ENCODE measurements at regions not wholly inside any gene's neighbourhood (a gene's known extent, or its start where the extent isn't known, plus 50 kb on each side); places are given as distances from the start of the nearest gene placed in this dataset.

GRCh38 chr5:10921160-10921559, 160.1 kb upstream of the DAP start:
- in situ Hi-C loops (cut with HindIII; ENCODE audit: low pct_unique_long_range_greater_than_20kb, low sequenced_read_pairs), result no loop called here

GRCh38 chr5:10920400-10920799, 159.4 kb upstream of the DAP start:
- in situ Hi-C loops (cut with HindIII; ENCODE audit: low pct_unique_long_range_greater_than_20kb, low sequenced_read_pairs), result no loop called here
- DNase-seq (ENCODE audit: low read depth, low spot score), result no peak

More at GRCh38 chr5:10921160-10921559, 160.1 kb upstream of the DAP start:
- DNase-seq (ENCODE audit: low read depth, low spot score), result no peak

GRCh38 chr5:10914741-10915480, 153.9 kb upstream of the DAP start:
- no peak for DNase-seq (ENCODE audit: low read depth, low spot score)

GRCh38 chr5:10913841-10914240, 152.8 kb upstream of the DAP start:
- no peak for DNase-seq (ENCODE audit: low read depth, low spot score)
- in situ Hi-C loops (cut with HindIII; ENCODE audit: low pct_unique_long_range_greater_than_20kb, low sequenced_read_pairs), result no loop called here

More at GRCh38 chr5:10914741-10915480, 153.9 kb upstream of the DAP start:
- in situ Hi-C loops (cut with HindIII; ENCODE audit: low pct_unique_long_range_greater_than_20kb, low sequenced_read_pairs), result no loop called here

GRCh38 chr5:10913181-10913810, 152.3 kb upstream of the DAP start:
- in situ Hi-C loops (cut with HindIII; ENCODE audit: low pct_unique_long_range_greater_than_20kb, low sequenced_read_pairs), result no loop called here
- DNase-seq (ENCODE audit: low read depth, low spot score), result no peak

- DNase-seq (ENCODE audit: low read depth, low spot score), result no peak
- in situ Hi-C loops (cut with HindIII; ENCODE audit: low pct_unique_long_range_greater_than_20kb, low sequenced_read_pairs), result no loop called here
These were observed 151.4 kb upstream of the DAP start for GRCh38 chr5:10912435-10912834.

GRCh38 chr5:10910261-10910660, 149.2 kb upstream of the DAP start:
- DNase-seq (ENCODE audit: low read depth, low spot score), result no peak
- in situ Hi-C loops (cut with HindIII; ENCODE audit: low pct_unique_long_range_greater_than_20kb, low sequenced_read_pairs), result no loop called here

GRCh38 chr5:10904862-10905432, 143.9 kb upstream of the DAP start:
- in situ Hi-C loops (cut with HindIII; ENCODE audit: low pct_unique_long_range_greater_than_20kb, low sequenced_read_pairs), result no loop called here
- DNase-seq (ENCODE audit: low read depth, low spot score), result no peak

GRCh38 chr5:10903786-10904560, 142.9 kb upstream of the DAP start:
- no peak for DNase-seq (ENCODE audit: low read depth, low spot score)
- in situ Hi-C loops (cut with HindIII; ENCODE audit: low pct_unique_long_range_greater_than_20kb, low sequenced_read_pairs), result no loop called here

- no peak for DNase-seq (ENCODE audit: low read depth, low spot score)
- in situ Hi-C loops (cut with HindIII; ENCODE audit: low pct_unique_long_range_greater_than_20kb, low sequenced_read_pairs), result no loop called here
These were observed 141.1 kb upstream of the DAP start for GRCh38 chr5:10902145-10902544.

GRCh38 chr5:10898514-10898913, 137.5 kb upstream of the DAP start:
- DNase-seq (ENCODE audit: low read depth, low spot score), result no peak
- in situ Hi-C loops (cut with HindIII; ENCODE audit: low pct_unique_long_range_greater_than_20kb, low sequenced_read_pairs), result no loop called here

- in situ Hi-C loops (cut with HindIII; ENCODE audit: low pct_unique_long_range_greater_than_20kb, low sequenced_read_pairs), result no loop called here
- no peak for DNase-seq (ENCODE audit: low read depth, low spot score)
These were observed 135.0 kb upstream of the DAP start for GRCh38 chr5:10896016-10896415.

GRCh38 chr5:10894445-10895054, 133.5 kb upstream of the DAP start:
- no peak for DNase-seq (ENCODE audit: low read depth, low spot score)
- in situ Hi-C loops (cut with HindIII; ENCODE audit: low pct_unique_long_range_greater_than_20kb, low sequenced_read_pairs), result no loop called here

GRCh38 chr5:10892911-10893215, 131.8 kb upstream of the DAP start:
- in situ Hi-C loops (cut with HindIII; ENCODE audit: low pct_unique_long_range_greater_than_20kb, low sequenced_read_pairs), result no loop called here
- DNase-seq (ENCODE audit: low read depth, low spot score), result no peak

- in situ Hi-C loops (cut with HindIII; ENCODE audit: low pct_unique_long_range_greater_than_20kb, low sequenced_read_pairs), result no loop called here
- no peak for DNase-seq (ENCODE audit: low read depth, low spot score)
These were observed 131.3 kb upstream of the DAP start for GRCh38 chr5:10892147-10892910.

- no peak for DNase-seq (ENCODE audit: low read depth, low spot score)
- in situ Hi-C loops (cut with HindIII; ENCODE audit: low pct_unique_long_range_greater_than_20kb, low sequenced_read_pairs), result no loop called here
These were observed 130.2 kb upstream of the DAP start for GRCh38 chr5:10891193-10891592.

GRCh38 chr5:10886497-10886896, 125.5 kb upstream of the DAP start:
- in situ Hi-C loops (cut with HindIII; ENCODE audit: low pct_unique_long_range_greater_than_20kb, low sequenced_read_pairs), result no loop called here
- no peak for DNase-seq (ENCODE audit: low read depth, low spot score)

Data from SK-MEL-5 (cell line).